Ovary (tissue), 7 donors: ENCODE measurements at regions not wholly inside any gene's neighbourhood (a gene's known extent, or its start where the extent isn't known, plus 50 kb on each side); places are given as distances from the start of the nearest gene placed in this dataset.

Experiments
- DNase-seq, 5 donors: peaks; one replicate each; pipeline ENCODE4 v3.0.0-alpha.2; 2019 to 2020
- H3K27ac ChIP-seq, 2 donors: fragments of 200-600 bp; one replicate each; pipeline versions ENCODE4 v1.5.1 to v1.8.0; 2019 to 2022
- H3K27me3 ChIP-seq: fragments of 200-600 bp; one replicate; pipeline ENCODE4 v1.8.0; 2022
- H3K36me3 ChIP-seq: fragments of 200-600 bp; sonication (generic); one replicate; pipeline ENCODE4 v1.5.1; 2019
- H3K4me1 ChIP-seq: one replicate; pipeline ENCODE4 v1.8.1; 2013; ENCODE audit warnings: mild to moderate bottlenecking, moderate library complexity; ENCODE audit not compliant: insufficient read depth
- H3K4me3 ChIP-seq: fragments of 200-600 bp; sonication (generic); one replicate; pipeline ENCODE4 v1.5.1; 2017
- H3K9me3 ChIP-seq, 2 donors: fragments of 200-600 bp in 1 of 2; sonication (generic) in 1 of 2; one replicate each; pipeline versions ENCODE4 v1.5.1 to v1.8.1; 2013 to 2019; ENCODE audit warnings: mild to moderate bottlenecking in 1 of 2, moderate library complexity in 1 of 2
- EP300 ChIP-seq: sonication (generic); formaldehyde crosslinking; IDR thresholded peaks from one replicate; pipeline ENCODE4 v1.6.1; 2017; ENCODE audit warnings: antibody characterized with exemption
- POLR2A ChIP-seq: fragments of 450-650 bp; IDR thresholded peaks from one replicate; pipeline ENCODE4 v1.6.1; 2017; ENCODE audit warnings: antibody characterized with exemption, mild to moderate bottlenecking, moderate library complexity
- WGBS, 3 donors: extraction: QIAGEN DNeasy Blood & Tissue Kit in 1 of 3; methylation state at CpG; one replicate each; pipeline versions ENCODE4 v1.1.5 to v1.1.7; 2013 to 2017; 5-methylcytosine and 5-hydroxymethylcytosine counted together
- intact Hi-C, 4 donors: fragments of 100-400 bp; cut with DNase I; formaldehyde crosslinking; loops; one replicate each; pipeline versions ENCODE4 v1.11.0 to v1.15.1; 2022 to 2023
- TF ChIP-seq, protein P1 (sequence below), 3 donors: fragments of 450-650 bp in 2 of 3; fragments of 200-600 bp in 1 of 3; IDR thresholded peaks; one replicate each; pipeline versions ENCODE4 v1.5.1 to v1.8.0; 2016 to 2022; ENCODE audit warnings: antibody characterized with exemption in 3 of 3, mild to moderate bottlenecking in 1 of 3
- donor health status: DM: no; HTN: no; CAD: no; lungs with moderate emphysema.
- donor health status: DM: no; HTN: no; CAD: no.
- donor health status: Bipolar disorder and iron deficiency.
- donor health status: DM: no; HTN: no; CAD: no.
- donor health status: DM: yes; HTN: yes; CAD: no.

DNA sequence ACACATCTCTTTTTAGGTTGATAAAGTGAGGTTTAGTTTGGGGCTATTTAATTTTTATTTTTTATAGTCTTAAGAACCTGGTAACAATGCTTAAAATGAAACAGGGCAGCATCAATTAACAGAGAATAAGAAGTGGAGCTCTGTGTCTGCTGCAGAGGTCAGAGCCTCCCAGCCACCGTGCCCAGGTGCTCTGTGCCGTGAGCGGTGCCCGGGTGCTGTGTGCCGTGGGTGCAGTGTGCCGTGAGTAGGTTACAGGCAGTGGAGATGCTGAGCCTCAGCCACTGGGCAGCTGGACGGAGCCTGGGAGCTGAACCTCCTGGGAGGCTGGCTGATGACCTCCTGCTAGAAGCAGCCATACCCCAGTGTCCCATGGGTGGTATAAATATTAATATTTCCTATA lies 250.0 kb downstream of the KLF6 start:
- no peaks in the 10 kb centered on the region for H3K9me3 ChIP-seq
- DNase-seq, result no peak
- TF ChIP-seq POLR2A, result no peak
- no peak for TF ChIP-seq EP300
- TF ChIP-seq, protein P1, sequence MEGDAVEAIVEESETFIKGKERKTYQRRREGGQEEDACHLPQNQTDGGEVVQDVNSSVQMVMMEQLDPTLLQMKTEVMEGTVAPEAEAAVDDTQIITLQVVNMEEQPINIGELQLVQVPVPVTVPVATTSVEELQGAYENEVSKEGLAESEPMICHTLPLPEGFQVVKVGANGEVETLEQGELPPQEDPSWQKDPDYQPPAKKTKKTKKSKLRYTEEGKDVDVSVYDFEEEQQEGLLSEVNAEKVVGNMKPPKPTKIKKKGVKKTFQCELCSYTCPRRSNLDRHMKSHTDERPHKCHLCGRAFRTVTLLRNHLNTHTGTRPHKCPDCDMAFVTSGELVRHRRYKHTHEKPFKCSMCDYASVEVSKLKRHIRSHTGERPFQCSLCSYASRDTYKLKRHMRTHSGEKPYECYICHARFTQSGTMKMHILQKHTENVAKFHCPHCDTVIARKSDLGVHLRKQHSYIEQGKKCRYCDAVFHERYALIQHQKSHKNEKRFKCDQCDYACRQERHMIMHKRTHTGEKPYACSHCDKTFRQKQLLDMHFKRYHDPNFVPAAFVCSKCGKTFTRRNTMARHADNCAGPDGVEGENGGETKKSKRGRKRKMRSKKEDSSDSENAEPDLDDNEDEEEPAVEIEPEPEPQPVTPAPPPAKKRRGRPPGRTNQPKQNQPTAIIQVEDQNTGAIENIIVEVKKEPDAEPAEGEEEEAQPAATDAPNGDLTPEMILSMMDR (IDR thresholded peaks at IDR 0.05), result no peak
- peaks cover 1% of the 10 kb centered on the region for H3K4me1 ChIP-seq
- 78 to 91% (median 86%) methylated on average over 7 of the region's 7 CpGs for whole genome bisulfite sequencing, 3 donors
- H3K27ac ChIP-seq, result no peak overlapping the region
- no peaks in the 10 kb centered on the region for H3K27me3 ChIP-seq
- no peaks in the 10 kb centered on the region for H3K36me3 ChIP-seq
- intact Hi-C loops, result no loop called here
- H3K4me3 ChIP-seq, result no peak overlapping the region

DNA sequence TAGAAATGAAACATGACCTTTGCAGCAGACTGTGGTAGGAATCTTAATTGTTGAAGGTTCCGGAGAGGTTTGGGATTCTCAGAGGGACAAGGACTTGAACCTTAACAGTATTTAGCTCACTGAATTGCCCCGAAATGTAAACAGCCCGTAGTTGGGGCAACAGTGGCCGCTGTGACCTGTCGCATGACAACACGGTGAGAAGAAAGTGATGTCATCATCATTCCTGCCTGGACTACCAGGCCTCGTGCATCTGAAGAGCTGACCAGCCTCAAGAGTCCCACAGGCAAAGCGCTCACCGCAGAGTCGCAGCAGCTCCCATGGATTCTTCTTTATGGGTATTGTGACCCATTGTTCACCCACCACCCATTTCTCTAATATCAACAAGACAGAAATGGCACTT lies 250.6 kb downstream of the KLF6 start:
- no peaks in the 10 kb centered on the region for H3K9me3 ChIP-seq
- no peak overlapping the region for H3K4me3 ChIP-seq
- 88 to 92% (median 90%) methylated on average over 10 of the region's 10 CpGs for WGBS, 3 donors
- H3K4me1 ChIP-seq, result peaks cover 1% of the 10 kb centered on the region
- H3K27ac ChIP-seq, result no peak overlapping the region
- H3K27me3 ChIP-seq, result no peaks in the 10 kb centered on the region
- DNase-seq, result no peak
- intact Hi-C loops, result no loop called here
- TF ChIP-seq EP300 (no peak), POLR2A (no peak)
- TF ChIP-seq, protein P1 (IDR thresholded peaks at IDR 0.05), result no peak
- no peaks in the 10 kb centered on the region for H3K36me3 ChIP-seq

DNA sequence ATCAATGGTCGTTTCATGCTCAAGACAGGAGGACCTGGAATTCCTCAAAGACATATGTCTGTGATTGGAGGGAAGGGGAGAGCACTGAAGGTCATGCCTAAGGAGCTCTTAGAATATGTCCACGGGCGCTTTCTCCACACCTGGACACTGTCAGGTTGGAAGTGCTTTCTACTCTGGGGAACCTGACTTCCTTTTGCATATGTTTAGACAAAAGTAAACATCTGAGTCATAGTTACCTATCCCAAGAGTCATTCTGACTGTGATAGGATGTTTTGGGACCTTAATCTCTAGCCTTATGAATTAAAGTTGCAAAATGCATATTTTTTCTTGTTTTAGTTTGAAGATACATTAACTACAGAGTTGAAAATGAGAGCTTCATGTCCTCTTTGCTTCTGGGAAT lies 251.7 kb downstream of the KLF6 start:
- H3K9me3 ChIP-seq, result no peaks in the 10 kb centered on the region
- TF ChIP-seq, protein P1 (IDR thresholded peaks at IDR 0.05), result no peak
- TF ChIP-seq POLR2A (no peak), EP300 (no peak)
- no peaks in the 10 kb centered on the region for H3K36me3 ChIP-seq
- 70 to 80% (median 76%) methylated on average over 3 of the region's 3 CpGs for WGBS, 3 donors
- H3K27me3 ChIP-seq, result no peaks in the 10 kb centered on the region
- intact Hi-C loops, result no loop called here
- H3K27ac ChIP-seq, result no peak overlapping the region
- H3K4me3 ChIP-seq, result no peak overlapping the region
- no peak for DNase-seq
- H3K4me1 ChIP-seq, result no peaks in the 10 kb centered on the region

DNA sequence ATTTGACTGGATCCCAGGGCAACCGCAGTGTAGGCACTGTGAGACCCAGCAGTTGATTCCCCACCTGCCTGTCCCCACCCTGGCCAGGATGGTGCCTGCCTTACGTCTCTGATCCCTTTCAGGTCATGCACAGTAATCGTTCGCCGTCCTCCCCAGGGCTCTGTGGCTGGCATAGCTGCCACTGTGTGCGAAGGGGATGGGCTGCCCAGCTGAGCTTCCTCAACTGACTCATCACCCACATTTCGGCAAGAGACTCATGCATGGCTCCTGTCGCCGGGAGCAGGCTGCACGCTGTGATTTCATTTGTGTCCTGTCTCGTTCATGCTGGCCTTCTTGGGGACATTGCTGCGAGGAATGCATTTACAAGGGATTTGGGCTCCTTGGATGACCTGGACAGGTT lies 252.4 kb downstream of the KLF6 start:
- WGBS, 3 donors, result 91 to 95% (median 95%) methylated on average over 12 of the region's 12 CpGs
- no peaks in the 10 kb centered on the region for H3K4me1 ChIP-seq
- no peaks in the 10 kb centered on the region for H3K9me3 ChIP-seq
- no peaks in the 10 kb centered on the region for H3K27me3 ChIP-seq
- intact Hi-C loops, result no loop called here
- no peak for DNase-seq
- H3K36me3 ChIP-seq, result no peaks in the 10 kb centered on the region
- H3K4me3 ChIP-seq, result no peak overlapping the region
- no peak overlapping the region for H3K27ac ChIP-seq
- TF ChIP-seq, protein P1 (IDR thresholded peaks at IDR 0.05), result no peak
- TF ChIP-seq POLR2A (no peak), EP300 (no peak)

DNA sequence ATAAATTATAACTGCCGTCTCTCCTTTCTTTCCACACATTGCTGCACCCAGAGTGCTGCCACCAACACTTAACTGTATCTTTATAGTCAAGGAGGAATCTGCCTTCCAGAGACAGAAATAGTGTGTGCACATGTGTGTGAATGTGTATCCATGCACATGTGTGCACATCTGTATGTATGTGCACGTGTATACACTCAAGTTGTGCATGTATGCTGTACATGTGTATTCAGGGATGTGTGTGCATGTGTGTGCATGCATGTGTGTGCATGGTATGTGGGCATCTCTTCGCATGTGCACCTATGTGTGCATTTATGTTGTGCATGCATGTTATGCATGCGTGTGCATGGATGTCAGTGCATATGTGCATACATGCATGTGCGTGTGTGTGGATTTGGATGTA lies 253.3 kb downstream of the KLF6 start:
- TF ChIP-seq EP300, result no peak
- TF ChIP-seq POLR2A, result no peak
- TF ChIP-seq, protein P1 (IDR thresholded peaks at IDR 0.05), result no peak
- Histone ChIP-seq H3K27ac (no peak overlapping the region), H3K9me3 (no peaks in the 10 kb centered on the region), H3K4me3 (no peak overlapping the region), H3K4me1 (no peaks in the 10 kb centered on the region), H3K27me3 (no peaks in the 10 kb centered on the region), H3K36me3 (no peaks in the 10 kb centered on the region)
- DNase-seq, result no peak
- WGBS, 3 donors, result 93 to 95% (median 94%) methylated on average over 5 of the region's 5 CpGs
- intact Hi-C loops, result no loop called here
